NCI-H748 (cell line): ENCODE measurements at regions not wholly inside any gene's neighbourhood (a gene's known extent, or its start where the extent isn't known, plus 50 kb on each side); places are given as distances from the start of the nearest gene placed in this dataset.
"Not testable (repeated sequence)": the region's sequence is repeated elsewhere in the genome, so short reads cannot be mapped to it uniquely, and the experiment has no call there.

ENCODE experiments used
- DNase-seq: peaks from one replicate; lab custom pipeline; 2025; ENCODE audit not compliant: unreplicated experiment; lab: John Stamatoyannopoulos, UW

- peak; percentile 83 for DNase-seq
Observed at GRCh38 chr5:166712447-166713185, 1578.8 kb upstream of the WWC1 start.

DNA sequence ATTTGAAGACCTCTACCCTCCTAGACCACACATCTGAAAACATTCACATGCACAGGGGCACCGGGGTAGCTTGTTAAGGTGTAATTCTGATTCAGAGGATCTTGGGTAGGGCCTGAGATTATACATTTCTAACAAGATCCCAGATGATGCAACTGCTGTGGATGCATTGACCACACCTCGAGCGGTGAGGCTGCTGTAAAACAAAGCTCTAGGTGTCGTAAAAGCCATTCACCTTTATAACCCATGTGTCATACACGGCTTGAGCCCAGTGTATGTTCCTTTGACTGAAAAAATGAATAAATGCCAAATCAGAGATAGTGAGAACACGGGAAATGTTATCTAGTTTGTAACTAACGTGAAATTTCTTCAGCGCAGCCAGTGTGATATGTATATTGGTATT lies 1578.2 kb upstream of the WWC1 start:
- peak; percentile 56 for DNase-seq

- peak; percentile 85 for DNase-seq
Observed at GRCh38 chr5:166716856-166717492, 1574.5 kb upstream of the WWC1 start.

GRCh38 chr5:166719991-166720390 lies 1571.5 kb upstream of the WWC1 start:
- no peak for DNase-seq

GRCh38 chr5:166722939-166723338 lies 1568.5 kb upstream of the WWC1 start:
- DNase-seq: peak; percentile 12

DNA sequence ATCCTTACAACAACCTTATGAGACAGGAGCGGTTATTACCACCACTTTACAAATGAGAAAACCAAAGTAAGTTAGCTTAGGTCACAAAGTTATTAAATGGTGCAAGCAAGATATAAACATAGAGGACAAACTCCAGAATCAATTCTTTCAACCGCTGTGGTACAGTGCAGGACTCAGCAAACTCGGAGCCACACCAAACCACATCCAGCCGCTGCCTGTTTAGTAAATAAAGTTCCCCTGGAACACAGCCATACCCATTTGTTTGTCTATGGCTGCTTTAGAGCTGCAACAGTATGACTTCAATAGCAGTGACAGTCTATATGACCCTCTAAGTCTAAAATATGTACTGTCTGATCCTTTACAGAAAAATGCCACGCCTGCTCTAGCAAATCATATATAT lies 1567.2 kb upstream of the WWC1 start:
- peak; percentile 60 for DNase-seq

- DNase-seq: no peak
Observed at GRCh38 chr5:166725593-166725992, 1565.9 kb upstream of the WWC1 start.

DNA sequence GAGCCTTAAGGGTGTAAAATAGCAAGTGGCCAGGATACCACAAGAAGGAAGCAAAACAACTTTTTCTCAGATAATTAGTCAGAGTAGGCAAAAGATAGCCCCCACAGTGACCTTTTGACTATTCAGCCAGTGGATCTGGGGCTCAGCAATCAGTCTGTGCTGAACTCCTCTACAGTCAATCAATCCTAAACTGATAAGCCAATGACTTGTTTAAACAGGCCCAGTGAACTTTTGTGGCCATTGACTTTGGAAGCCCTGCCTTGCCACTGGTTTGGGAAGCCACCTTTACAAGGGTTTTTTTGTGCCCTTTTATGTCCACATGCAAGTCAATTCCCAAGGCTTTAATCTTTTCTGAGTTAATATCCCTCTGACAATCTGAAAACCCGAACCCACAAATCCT lies 1565.0 kb upstream of the WWC1 start:
- DNase-seq: no peak

DNA sequence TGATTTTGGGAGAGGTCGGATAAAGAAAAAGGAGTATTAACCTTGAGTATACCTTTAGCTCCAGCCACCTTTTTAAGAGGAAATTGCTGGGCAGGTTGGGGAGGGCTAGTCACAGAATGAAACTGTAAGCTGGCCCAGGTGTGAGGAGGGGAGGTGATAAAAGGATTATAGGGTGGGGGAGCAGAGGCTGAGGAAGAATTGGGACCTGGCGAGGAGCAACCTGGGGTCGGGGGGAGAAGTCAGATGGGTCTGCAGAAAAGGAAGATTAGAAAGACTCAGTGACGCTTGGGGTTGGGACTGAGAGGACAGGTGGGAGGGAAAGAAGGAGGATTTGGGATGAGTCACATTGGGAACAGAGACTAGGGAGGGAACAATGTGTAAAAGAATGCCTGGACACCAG lies 1548.5 kb upstream of the WWC1 start:
- DNase-seq: not testable (repeated sequence)

DNA sequence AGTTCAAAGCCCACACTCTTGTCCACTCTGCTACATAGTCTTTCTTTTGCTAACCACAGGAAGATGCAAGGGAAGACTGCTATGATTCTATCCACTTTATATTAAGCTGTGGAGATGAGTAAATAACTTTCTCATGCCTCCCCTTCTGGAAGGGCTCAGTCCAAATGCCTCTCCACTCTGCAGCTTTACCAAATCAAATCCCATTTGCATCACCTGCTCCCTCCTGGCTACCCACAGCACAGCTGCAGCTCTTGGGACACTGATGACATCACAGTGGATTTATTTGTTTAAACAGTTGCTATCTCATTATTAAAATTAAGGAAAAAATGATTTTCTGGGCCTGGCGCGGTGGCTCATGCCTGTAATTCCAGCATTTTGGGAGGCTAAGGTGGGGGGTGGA lies 1544.9 kb upstream of the WWC1 start:
- no peak for DNase-seq

DNA sequence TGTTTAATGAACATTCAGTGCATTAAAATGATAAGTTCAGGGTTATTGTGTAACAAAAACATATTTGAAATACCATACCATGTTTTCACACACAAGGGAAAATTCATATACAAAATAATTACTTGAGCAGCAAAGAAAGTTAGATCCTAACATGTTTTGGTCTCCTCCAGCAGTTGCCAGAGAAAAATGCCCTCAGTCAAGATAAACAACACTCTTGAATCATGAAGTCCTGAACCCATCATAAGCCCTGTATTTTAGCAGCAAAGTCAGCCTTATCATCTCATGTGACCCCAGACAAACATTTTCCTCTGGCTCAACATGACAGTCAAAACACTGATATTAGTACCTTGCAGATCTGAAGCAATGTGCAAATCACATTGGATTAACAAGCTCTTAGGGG lies 1541.1 kb upstream of the WWC1 start:
- no peak for DNase-seq

DNA sequence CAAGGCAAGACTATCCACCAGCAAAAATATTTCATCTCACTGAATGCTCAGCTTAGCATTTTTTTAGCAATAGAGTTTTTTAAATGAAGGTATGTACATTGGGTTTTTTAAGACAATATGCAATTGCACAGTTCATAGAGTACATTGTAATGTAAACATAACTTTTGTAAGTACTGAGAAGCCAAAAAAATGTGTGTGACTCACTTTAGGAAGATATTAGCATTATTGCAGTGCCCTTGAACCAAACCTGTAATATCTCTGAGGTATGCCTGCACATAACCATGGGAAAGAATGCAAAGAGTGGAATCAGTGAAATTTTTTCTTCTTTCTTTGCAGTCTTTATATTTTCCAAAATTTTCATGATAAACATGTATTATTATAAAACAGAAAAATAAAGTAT lies 1533.3 kb upstream of the WWC1 start:
- DNase-seq: no peak

DNA sequence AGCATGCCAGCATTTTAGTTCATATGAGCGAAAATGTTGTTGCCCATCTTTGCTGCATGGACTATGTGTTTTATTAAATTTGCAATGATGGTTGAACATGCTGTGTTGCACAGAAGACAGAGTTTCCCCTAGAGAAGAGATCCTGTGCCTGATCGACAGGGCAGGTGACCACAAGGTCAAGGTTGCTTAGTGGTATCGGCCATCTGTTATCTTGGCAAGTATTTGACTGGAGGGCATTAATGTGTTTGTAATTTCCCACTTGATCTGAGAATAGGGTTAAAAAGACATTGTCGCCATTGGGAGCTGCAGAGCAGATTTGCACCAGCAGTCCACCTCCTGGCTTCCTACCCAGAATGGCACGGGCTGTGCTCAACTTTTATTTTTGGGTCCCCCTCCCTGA lies 1523.6 kb upstream of the WWC1 start:
- no peak for DNase-seq

GRCh38 chr5:166768536-166768935 lies 1522.9 kb upstream of the WWC1 start:
- no peak for DNase-seq

DNA sequence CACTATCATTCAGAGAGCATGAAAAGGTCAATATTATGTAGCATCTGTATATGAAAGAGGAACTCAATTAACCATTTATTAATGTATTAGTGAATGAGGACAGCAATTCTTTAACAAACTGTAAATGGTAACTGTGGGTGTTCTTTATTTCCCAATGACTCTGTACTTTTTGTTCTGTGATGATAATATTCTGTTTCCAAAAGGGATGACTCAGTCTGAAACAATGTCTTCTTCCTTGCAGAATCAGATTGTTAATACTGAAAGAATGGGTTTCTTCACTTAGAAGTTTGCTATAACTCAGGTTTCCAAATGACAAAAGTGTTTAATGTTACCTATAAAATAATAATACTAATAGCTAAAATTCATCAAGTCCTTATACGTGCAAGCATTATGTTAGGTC lies 1518.7 kb upstream of the WWC1 start:
- no peak for DNase-seq

DNA sequence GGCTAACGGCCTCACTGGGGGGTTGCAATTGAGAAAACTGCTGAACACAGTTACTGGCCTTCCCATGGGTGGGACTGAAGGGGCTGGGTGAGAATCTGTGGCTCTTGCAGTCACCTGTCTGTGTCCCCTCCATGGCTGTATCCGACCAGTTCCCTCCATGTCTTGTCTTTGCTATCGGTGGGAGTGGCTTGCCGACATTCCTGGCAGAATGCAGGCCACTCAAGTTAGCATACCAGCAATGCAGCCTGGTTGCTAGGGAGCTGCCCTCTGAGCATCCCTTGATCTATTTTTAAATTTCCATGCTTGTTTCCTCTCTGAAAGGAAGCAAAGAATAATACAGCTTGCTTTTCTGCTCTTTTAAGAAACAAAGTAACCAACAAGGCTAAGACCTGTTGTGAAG lies 1509.7 kb upstream of the WWC1 start:
- peak; percentile 64 for DNase-seq

DNA sequence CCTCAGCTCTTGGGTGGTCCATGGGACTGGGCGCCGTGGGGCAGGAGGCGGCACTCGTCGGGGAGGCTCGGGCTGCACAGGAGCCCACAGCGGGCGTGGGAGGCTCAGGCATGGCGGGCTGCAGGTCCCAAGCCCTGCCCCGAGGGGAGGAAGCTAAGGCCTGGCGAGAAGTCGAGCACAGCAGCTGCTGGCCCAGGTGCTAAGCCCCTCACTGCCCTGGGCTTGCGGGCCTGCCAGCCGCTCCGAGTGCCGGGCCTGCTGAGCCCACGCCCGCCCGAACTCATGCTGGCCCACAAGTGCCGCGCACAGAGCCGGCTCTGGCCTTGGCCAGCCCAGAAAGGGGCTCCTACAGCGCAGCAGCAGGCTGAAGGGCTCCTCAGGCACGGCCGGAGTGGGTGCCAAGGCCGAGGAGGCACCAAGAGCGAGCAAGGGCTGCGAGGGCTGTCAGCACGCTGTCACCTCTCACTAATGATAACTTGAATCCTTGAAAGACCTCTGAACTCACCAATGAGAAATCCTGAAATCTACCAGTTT lies 1506.8 kb upstream of the WWC1 start:
- DNase-seq: no peak

DNA sequence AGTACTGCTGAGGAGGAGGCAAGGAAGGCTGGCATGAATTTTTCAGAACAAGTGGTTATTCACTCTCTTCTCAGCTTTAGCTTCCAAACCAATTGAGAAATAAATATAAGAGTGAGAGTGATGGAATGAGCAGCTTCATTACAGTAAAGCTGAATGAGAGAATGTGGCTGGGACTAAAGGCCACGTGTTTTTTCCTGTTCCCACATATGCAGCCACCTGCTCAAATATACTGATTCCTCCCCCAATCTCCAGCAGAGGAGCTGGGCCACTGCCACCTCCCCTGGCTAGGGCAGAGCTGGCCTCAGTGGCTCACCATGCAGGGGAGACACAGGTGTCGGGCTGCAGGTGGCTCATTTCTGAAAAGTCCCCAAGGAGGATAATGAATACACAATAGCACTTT lies 1505.3 kb upstream of the WWC1 start:
- DNase-seq: no peak

- no peak for DNase-seq
Observed at GRCh38 chr5:166786889-166787288, 1504.6 kb upstream of the WWC1 start.

GRCh38 chr5:166788050-166788449 lies 1503.4 kb upstream of the WWC1 start:
- no peak for DNase-seq

- DNase-seq: no peak
Observed at GRCh38 chr5:166795756-166796155, 1495.7 kb upstream of the WWC1 start.

DNA sequence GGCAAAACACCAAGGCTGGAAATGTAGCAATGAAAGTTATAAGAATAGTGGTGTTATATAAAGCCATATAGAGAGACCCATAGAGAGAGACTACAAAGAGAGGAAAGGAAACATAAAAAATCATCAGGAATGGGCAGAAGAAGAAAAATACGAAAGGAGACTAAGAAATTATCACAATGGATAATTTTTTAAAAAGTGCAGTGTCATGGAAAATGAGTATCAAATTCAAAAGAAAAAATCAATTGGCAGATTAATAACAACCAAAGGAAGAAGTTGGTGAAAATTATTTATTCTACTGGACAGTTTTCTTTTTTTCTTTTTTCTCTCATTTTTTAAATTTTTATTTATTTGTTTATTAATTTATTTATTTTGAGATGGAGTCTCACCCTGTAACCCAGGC lies 1488.4 kb upstream of the WWC1 start:
- no peak for DNase-seq

GRCh38 chr5:166804223-166804622 lies 1487.2 kb upstream of the WWC1 start:
- not testable (repeated sequence) for DNase-seq
